DND-41 (cell line): ENCODE measurements at regions not wholly inside any gene's neighbourhood (a gene's known extent, or its start where the extent isn't known, plus 50 kb on each side); places are given as distances from the start of the nearest gene placed in this dataset.

Experiments
- ATAC-seq: fragments of 200-7000 bp; cut with Tn5 transposase; 3 replicates; pipeline ENCODE4 v1.9.1; 2021; ENCODE audit warnings: low read depth; ENCODE audit not compliant: insufficient read depth
- DNase-seq: peaks from one replicate; pipeline ENCODE4 v3.0.0-alpha.2; 2020
- H2AFZ ChIP-seq: 2 replicates; pipeline ENCODE4 v1.6.0; 2012; ENCODE audit warnings: low read depth, low read length
- H3K27ac ChIP-seq: 2 replicates; pipeline ENCODE4 v1.5.1; 2012; ENCODE audit warnings: low read length, inconsistent platforms
- H3K27me3 ChIP-seq: fragments of 200-600 bp; sonication (generic); 2 replicates; pipeline ENCODE4 v1.6.0; 2012; ENCODE audit warnings: low read length, mild to moderate bottlenecking, inconsistent platforms; ENCODE audit not compliant: insufficient read depth, poor library complexity
- H3K36me3 ChIP-seq: 2 replicates; pipeline ENCODE4 v1.5.1; 2012; ENCODE audit warnings: low read length, inconsistent platforms; ENCODE audit not compliant: insufficient read depth
- H3K4me1 ChIP-seq: 2 replicates; pipeline ENCODE4 v1.5.1; 2012; ENCODE audit warnings: mild to moderate bottlenecking, low read length; ENCODE audit not compliant: insufficient read depth
- H3K4me2 ChIP-seq: 2 replicates; pipeline ENCODE4 v1.6.0; 2012; ENCODE audit warnings: mild to moderate bottlenecking, moderate library complexity, low read length, inconsistent platforms; ENCODE audit not compliant: insufficient read depth
- H3K4me3 ChIP-seq, 2 experiments: fragments of 200-600 bp in 1 of 2; shearing (Covaris generic) in 1 of 2; 2 replicates each; pipeline ENCODE4 v1.5.1; 2012 to 2016; ENCODE audit warnings: inconsistent platforms in 2 of 2, low read length in 2 of 2, mild to moderate bottlenecking in 2 of 2, low read depth in 1 of 2, moderate library complexity in 1 of 2
- H3K79me2 ChIP-seq: 2 replicates; pipeline ENCODE4 v1.6.0; 2012; ENCODE audit warnings: low read length, inconsistent platforms; ENCODE audit not compliant: insufficient read depth
- H3K9ac ChIP-seq: 2 replicates; pipeline ENCODE4 v1.6.0; 2012; ENCODE audit warnings: low read depth, mild to moderate bottlenecking, inconsistent platforms, low read length, moderate library complexity
- H3K9me3 ChIP-seq: 2 replicates; pipeline ENCODE4 v1.5.1; 2012; ENCODE audit warnings: low read length, moderate library complexity, mild to moderate bottlenecking, inconsistent platforms; ENCODE audit not compliant: insufficient read depth, severe bottlenecking
- H4K20me1 ChIP-seq: 2 replicates; pipeline ENCODE4 v1.6.0; 2012; ENCODE audit warnings: low read length; ENCODE audit not compliant: insufficient read depth
- CTCF ChIP-seq: IDR thresholded peaks from 2 replicates; pipeline ENCODE4 v1.5.1; 2012; ENCODE audit warnings: borderline replicate concordance, low read length, moderate library complexity, mild to moderate bottlenecking; ENCODE audit not compliant: poor library complexity, severe bottlenecking; ENCODE audit errors: extremely low read depth
- EZH2 ChIP-seq: IDR thresholded peaks from 3 replicates; pipeline ENCODE4 v1.6.1; 2012; ENCODE audit warnings: borderline replicate concordance, low read depth, mild to moderate bottlenecking, moderate library complexity, low read length, inconsistent platforms; ENCODE audit not compliant: severe bottlenecking

- no peaks in the 10 kb centered on the region for H3K27me3 ChIP-seq
- H3K4me3 ChIP-seq, result no peak overlapping the region
- no peaks in the 10 kb centered on the region for H3K9me3 ChIP-seq
- ATAC-seq (no peak), DNase-seq (no peak)
- no peak overlapping the region for H3K27ac ChIP-seq
- no peaks in the 10 kb centered on the region for H4K20me1 ChIP-seq
- no peaks in the 10 kb centered on the region for H3K79me2 ChIP-seq
- H3K4me1 ChIP-seq, result no peaks in the 10 kb centered on the region
- no peaks in the 10 kb centered on the region for H3K36me3 ChIP-seq
- no peak overlapping the region for H3K4me2 ChIP-seq
- no peak overlapping the region for H3K9ac ChIP-seq
- TF ChIP-seq EZH2 (no peak), CTCF (no peak)
- no peak overlapping the region for H2AFZ ChIP-seq
These were observed 253.2 kb upstream of the APCDD1 start for GRCh38 chr18:10201226-10201625.

- Histone ChIP-seq H2AFZ (no peak overlapping the region), H3K79me2 (no peaks in the 10 kb centered on the region), H3K4me3 (no peak overlapping the region), H3K4me2 (no peak overlapping the region), H3K27me3 (no peaks in the 10 kb centered on the region), H3K4me1 (no peaks in the 10 kb centered on the region), H4K20me1 (no peaks in the 10 kb centered on the region), H3K36me3 (no peaks in the 10 kb centered on the region), H3K9ac (no peak overlapping the region), H3K9me3 (no peaks in the 10 kb centered on the region), H3K27ac (no peak overlapping the region)
- ATAC-seq (no peak), DNase-seq (no peak)
- TF ChIP-seq CTCF (no peak), EZH2 (no peak)
These were observed 252.8 kb upstream of the APCDD1 start for GRCh38 chr18:10201659-10202058.

- Histone ChIP-seq H3K27ac (no peak overlapping the region), H3K4me2 (no peak overlapping the region), H3K9me3 (no peaks in the 10 kb centered on the region), H3K4me3 (no peak overlapping the region), H4K20me1 (no peaks in the 10 kb centered on the region), H3K27me3 (no peaks in the 10 kb centered on the region), H3K4me1 (no peaks in the 10 kb centered on the region), H3K36me3 (no peaks in the 10 kb centered on the region), H3K79me2 (no peaks in the 10 kb centered on the region), H3K9ac (no peak overlapping the region), H2AFZ (no peak overlapping the region)
- no peak for TF ChIP-seq CTCF
- no peak for TF ChIP-seq EZH2
- no peak for DNase-seq
- ATAC-seq, result no peak
These were observed 251.6 kb upstream of the APCDD1 start for GRCh38 chr18:10202845-10203321.

GRCh38 chr18:10205151-10205550, 249.3 kb upstream of the APCDD1 start:
- no peak overlapping the region for H3K4me3 ChIP-seq
- H4K20me1 ChIP-seq, result no peaks in the 10 kb centered on the region
- no peak overlapping the region for H3K27ac ChIP-seq
- H3K79me2 ChIP-seq, result no peaks in the 10 kb centered on the region
- H3K36me3 ChIP-seq, result no peaks in the 10 kb centered on the region
- TF ChIP-seq EZH2, result no peak
- H3K4me1 ChIP-seq, result no peaks in the 10 kb centered on the region
- H2AFZ ChIP-seq, result no peak overlapping the region
- no peaks in the 10 kb centered on the region for H3K27me3 ChIP-seq
- H3K9ac ChIP-seq, result no peak overlapping the region
- ATAC-seq, result no peak
- no peak for DNase-seq
- H3K9me3 ChIP-seq, result no peaks in the 10 kb centered on the region
- H3K4me2 ChIP-seq, result no peak overlapping the region
